GM18858 (cell line): ENCODE measurements at regions not wholly inside any gene's neighbourhood (a gene's known extent, or its start where the extent isn't known, plus 50 kb on each side); places are given as distances from the start of the nearest gene placed in this dataset.

Experiments
- ATAC-seq: cut with Tn5 transposase; IDR thresholded peaks from one replicate; pipeline ENCODE4 v1.9.1; 2021; ENCODE audit not compliant: unreplicated experiment

- ATAC-seq: no peak
Observed at GRCh38 chr2:16466133-16466820, 199.4 kb downstream of the CYRIA start.

GRCh38 chr2:16464641-16465040 is 201.0 kb downstream of the CYRIA start:
- no peak for ATAC-seq

- ATAC-seq: no peak
Observed at GRCh38 chr2:16462958-16463357, 202.7 kb downstream of the CYRIA start.

DNA sequence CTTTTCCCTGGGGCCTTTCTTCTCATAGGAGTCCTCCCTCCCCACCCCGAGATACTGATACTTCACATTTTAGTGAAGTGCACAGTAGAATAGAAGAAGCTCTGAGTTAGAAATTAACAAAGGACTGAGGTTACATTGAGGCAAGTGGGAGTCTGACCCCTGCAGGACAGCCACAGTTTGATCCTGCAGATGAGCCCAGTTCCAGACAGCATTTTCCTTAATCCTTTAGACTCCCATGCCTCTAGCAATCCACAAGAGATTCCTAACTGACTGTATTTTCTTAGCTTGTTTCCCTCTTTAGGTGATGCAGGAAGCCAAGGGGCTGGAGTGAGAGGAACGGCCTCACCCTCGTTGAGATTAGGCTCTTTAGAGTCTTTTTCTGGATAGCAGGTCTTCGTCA is 204.0 kb downstream of the CYRIA start:
- ATAC-seq: no peak

DNA sequence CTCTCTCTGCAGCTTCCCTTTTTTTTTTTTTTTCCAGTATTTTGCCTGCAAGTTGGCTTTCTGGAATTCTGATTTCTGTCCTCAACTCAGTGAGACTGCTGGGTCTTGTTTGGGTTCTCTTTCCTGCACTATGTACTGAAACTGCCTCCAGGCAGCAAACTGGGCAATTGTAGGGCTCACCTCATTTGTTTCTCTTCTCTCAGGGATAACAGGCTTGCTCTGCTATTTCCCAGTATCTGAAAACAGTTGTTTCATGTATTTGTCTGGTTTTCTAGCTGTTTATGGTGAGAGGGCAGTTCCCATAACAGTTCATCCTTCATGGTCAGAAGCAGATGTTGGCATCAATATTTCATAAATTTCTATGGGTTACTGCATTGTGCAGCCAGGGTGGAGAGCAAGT is 206.0 kb downstream of the CYRIA start:
- no peak for ATAC-seq

- ATAC-seq: no peak
Observed at GRCh38 chr2:16454621-16455020, 211.0 kb downstream of the CYRIA start.

- no peak for ATAC-seq
Observed at GRCh38 chr2:16452123-16452522, 213.5 kb downstream of the CYRIA start.

DNA sequence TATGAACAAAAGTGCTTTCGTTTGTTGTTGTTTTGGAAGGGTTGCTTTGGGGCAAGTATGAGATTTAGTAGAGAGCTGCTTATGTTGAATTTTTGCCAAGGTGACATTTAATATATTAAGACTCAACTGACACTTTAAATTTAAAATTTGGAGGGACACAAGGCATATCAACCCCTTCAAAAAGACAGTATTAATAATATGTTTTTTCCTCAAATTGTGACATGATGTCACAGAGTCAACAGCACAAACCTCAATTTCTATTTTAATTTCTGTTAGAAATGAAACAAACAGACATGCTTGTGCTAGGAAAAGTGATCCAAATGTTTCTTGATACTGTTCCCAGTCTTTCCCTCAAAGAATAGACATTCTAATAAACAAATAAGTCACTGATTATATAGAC is 218.9 kb downstream of the CYRIA start:
- no peak for ATAC-seq

DNA sequence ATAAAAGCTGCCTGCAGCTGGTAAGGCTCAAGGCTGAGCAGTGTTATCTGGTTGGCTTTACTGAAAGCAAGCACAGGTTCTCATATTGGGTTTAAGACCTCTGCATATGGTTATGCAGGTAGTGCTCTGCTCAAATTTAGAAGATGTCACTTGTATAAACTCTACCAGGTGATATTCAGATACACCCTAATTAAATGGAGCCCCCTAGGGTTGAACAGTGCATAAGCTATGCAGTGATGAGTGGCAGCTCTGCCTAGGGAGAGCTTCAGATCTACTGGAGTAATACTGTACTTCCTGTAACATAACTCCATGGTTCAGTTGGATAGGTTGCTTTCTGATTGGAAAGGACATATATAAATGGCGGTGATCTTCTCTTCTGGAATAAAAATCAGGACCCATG is 222.7 kb downstream of the CYRIA start:
- ATAC-seq: no peak

GRCh38 chr2:16441431-16441830 is 224.2 kb downstream of the CYRIA start:
- no peak for ATAC-seq

DNA sequence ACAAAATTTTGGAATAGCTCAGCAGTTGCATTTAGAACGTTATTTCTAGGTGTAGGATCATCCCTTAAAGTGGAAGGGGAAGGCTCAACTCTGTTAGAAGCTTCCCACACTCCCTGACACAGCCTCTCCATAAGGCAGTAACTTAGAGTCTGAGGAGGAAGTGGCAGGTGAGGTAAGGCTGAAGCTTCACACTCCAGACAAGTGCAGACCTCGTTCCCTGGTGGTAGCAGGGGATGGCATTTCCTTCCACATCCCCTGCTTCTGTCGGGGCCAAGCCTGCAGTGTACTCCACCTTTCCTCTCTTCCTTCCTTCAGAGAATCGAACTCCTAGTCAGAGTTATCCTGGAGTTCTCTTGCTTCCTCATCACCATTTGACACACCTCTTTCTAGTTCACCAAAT is 224.7 kb downstream of the CYRIA start:
- ATAC-seq: no peak

- ATAC-seq: no peak
Observed at GRCh38 chr2:16438613-16439321, 226.9 kb downstream of the CYRIA start.

DNA sequence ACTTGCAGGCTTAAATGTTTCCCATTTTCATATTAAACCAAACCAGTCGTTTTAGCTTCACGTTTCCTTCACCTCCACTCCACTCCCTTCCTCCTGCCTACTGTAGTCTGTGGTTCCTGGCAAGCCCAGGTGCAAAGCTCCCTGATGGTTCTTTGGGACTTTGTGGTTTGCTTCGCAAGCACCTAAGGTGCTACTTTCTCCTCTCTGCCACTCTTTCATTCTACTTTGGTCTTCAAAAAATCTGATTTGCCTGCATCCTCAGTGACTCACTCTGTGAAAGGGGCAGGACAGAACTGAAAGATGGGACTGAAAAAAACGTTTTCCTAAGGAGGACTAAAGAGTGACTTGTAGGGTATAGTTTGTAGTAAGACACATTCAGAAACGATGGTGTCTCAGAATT is 228.4 kb downstream of the CYRIA start:
- no peak for ATAC-seq

- ATAC-seq: no peak
Observed at GRCh38 chr2:16434393-16434792, 231.2 kb downstream of the CYRIA start.

GRCh38 chr2:16430846-16431245 is 234.8 kb downstream of the CYRIA start:
- no peak for ATAC-seq

DNA sequence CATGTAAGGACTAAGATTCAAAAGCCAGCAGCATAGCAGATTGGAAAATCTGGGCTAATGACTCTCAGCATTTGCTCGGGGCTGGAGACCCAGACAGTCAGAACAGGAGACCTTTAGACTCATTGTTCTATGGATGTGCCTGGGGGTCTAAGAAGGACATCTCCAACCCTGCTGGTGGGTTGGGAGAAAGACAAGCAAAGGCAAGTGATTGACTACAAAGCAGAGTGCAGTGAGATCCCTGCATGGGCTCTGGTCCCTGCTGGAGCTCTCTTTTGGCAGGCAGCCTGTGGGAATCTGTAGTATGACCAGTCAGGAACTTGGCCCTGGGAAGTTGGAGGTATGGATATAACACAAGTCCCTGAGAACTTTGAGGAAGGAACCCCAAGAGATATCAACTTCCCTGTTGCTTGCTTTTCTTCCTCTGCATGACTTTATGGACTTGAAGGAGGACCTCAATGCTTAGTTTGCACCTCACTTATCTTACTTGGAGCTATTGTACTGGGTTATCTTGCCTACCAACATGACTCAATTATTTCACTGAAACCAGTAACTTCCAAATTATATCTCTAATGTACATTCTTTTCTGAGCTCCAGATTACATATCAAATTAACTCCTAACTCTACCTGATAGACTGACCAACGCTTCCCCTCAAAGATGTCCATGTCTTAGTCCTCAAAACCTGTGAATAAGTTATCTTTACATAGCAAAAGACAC is 236.0 kb downstream of the CYRIA start:
- no peak for ATAC-seq

GRCh38 chr2:16429002-16429401 is 236.6 kb downstream of the CYRIA start:
- ATAC-seq: no peak

GRCh38 chr2:16425462-16426336 is 239.9 kb downstream of the CYRIA start:
- no peak for ATAC-seq

- ATAC-seq: no peak
Observed at GRCh38 chr2:16420421-16420820, 245.2 kb downstream of the CYRIA start.

DNA sequence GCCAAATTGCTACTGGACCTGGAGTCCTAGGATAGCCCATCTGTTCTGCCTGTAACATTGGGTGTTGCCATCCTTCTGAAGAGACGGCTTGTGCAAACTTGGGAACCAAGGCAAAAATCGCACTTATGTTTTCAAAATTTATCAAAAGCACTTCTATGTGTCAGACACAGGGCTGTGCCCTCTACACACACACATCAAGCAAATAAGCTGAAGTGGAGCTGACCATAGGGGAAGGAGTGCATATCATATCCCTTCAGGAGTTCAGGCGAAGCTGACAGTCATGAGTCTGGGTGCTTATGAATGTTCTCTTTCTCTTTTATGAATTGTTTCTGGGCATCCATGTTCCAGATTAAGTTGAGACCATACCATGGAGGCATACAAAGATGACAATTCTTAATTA is 247.9 kb downstream of the CYRIA start:
- ATAC-seq: no peak

DNA sequence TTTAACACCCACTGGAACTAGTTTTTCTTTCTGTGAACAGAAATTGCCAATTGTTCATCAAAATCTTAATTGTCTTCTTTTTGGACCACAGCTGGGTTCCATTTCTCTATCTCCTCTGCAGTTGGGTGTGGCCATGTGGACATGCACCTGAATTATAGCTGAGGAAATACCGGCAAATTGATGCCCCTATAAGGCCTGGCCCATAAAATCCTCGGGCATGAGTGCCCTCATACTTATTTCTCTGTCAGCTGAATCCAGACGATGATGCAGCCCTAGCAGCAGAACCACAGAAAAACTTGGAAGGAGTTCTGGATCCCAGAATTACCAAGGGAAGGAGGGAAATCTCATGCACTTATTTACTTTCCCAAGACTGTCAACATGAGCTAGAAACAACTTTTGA is 249.0 kb downstream of the CYRIA start:
- no peak for ATAC-seq
